ENCODE measurements at regions not wholly inside any gene's neighbourhood (a gene's known extent, or its start where the extent isn't known, plus 50 kb on each side); places are given as distances from the start of the nearest gene placed in this dataset.
"Not testable (repeated sequence)": the region's sequence is repeated elsewhere in the genome, so short reads cannot be mapped to it uniquely, and the experiment has no call there.

DNA sequence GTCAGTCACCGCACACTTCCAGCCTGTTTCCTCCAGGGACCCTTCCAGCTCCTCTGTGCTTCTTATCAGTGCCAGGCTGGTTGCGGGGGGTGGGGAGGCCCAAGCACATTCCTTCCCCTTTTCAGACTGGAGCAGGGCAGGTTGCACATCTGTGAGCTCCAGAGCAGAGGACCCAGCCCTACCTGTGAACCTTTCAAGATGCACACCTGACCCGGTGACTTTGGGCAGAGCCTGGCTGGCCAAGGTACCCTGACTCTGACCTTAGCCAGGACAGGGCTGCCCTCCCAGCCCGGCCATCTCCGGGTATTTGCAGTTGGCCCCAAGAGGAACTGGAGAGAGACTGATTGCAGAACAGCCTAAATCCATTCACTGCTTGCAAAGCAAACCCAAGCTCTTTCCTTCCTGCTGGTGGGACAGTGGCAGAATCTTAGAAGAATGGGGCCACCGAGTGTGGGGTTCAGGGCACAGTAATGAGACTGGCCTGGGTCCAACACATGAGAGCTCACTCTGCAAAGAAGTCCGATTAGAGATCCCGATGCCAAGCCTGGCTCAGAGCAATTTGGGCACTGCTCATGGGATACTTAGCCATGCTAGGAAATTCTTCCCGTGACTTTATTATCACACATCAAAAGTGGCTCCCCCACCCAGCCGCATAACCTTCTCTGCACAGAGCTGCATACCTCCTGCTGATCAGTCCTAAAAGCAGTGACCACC lies 64.7 kb upstream of the CCND1 start:
- Mint-ChIP-seq H3K4me1 (ENCODE audit: low read depth) (no peaks in the 10 kb centered on the region), H3K9me3 (no peaks in the 10 kb centered on the region), H3K27me3 (ENCODE audit: low read depth) (peaks cover 18% of the 10 kb centered on the region), H3K27ac (no peak overlapping the region), H3K36me3 (ENCODE audit: low read depth) (no peaks in the 10 kb centered on the region), H3K4me3 (no peak overlapping the region)
- DNase-seq (ENCODE audit: low spot score) = no peak

GRCh38 chr11:69578167-69578566 lies 62.8 kb upstream of the CCND1 start:
- Mint-ChIP-seq H3K36me3 (ENCODE audit: low read depth) (no peaks in the 10 kb centered on the region), H3K9me3 (no peaks in the 10 kb centered on the region), H3K27ac (no peak overlapping the region), H3K27me3 (ENCODE audit: low read depth) (peaks cover 18% of the 10 kb centered on the region), H3K4me1 (ENCODE audit: low read depth) (no peaks in the 10 kb centered on the region), H3K4me3 (no peak overlapping the region)
- DNase-seq (ENCODE audit: low spot score) = no peak

DNA sequence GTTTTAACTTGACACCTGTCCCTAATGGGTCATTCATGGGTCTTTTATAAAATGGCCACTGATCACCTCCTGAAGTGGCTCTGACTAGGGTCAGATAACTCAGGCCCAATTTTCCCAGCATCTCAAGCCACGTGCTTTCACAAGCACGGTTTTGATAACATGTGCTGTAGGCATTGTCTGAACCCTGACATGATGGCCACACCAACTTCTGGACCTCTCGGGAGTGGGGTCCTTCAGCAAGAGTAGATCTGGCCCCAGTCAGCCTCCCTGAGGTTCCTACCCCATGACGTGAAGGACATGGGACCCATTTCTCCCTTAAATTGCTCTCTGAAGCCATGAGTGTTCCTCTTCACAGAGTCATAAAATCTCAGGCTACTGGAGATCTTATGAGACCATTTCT lies 60.4 kb upstream of the CCND1 start:
- Mint-ChIP-seq H3K9me3 (no peaks in the 10 kb centered on the region), H3K27ac (no peak overlapping the region), H3K4me3 (no peak overlapping the region), H3K27me3 (ENCODE audit: low read depth) (peaks cover 13% of the 10 kb centered on the region), H3K4me1 (ENCODE audit: low read depth) (no peaks in the 10 kb centered on the region), H3K36me3 (ENCODE audit: low read depth) (no peaks in the 10 kb centered on the region)
- DNase-seq (ENCODE audit: low spot score) = no peak

DNA sequence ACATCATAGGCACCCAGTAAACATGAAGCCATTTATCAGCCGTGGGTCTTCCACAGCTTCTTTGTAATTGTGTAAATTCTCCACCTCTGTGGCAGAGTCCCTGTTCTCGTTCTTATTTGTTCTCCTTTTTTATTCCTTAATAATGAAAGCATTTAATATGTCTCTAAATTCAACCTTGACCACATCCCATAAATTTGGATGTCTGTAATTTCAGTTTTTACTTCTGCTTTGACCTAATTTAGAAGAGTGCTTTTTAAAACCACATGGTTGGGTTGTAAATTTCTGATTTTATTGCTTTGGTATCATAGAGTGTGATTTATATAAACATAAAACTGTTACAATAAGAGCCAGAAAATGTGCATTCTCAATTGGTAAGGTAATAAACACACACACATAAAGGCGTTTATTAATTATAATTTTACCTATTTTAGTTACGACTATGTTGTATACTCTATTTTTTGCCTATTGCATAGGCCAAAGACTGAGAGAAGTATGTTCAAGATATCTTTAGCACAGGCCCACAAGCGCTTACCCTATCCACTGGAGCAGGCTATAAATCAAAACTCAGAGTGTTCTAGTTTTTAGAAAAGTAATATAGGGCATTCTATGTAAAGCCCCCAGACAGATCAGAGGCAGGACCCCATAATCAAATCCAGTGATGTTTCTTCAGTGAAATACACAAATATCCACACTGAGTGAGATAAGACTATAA lies 58.0 kb upstream of the CCND1 start:
- H3K4me1 Mint-ChIP-seq (ENCODE audit: low read depth) = no peaks in the 10 kb centered on the region

DNA sequence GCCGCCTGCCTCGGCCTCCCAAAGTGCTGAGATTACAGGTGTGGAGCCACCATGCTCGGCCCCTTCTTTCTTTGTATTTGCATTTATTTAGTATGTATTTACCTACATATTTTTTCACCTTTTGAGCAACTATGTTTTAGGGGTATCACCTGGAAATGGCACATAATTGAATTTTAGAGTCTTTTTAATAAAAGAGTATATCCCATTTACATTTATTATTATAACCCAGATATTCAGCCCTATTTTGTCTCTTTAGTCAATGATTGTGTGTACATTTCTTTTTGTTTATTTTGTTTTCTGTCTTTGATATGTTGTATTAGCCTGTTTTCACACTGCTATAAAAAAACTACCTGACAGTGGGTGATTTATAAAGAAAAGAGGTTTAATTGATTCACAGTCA lies 56.8 kb upstream of the CCND1 start:
- Mint-ChIP-seq H3K9me3 (no peaks in the 10 kb centered on the region), H3K36me3 (ENCODE audit: low read depth) (no peaks in the 10 kb centered on the region), H3K27me3 (ENCODE audit: low read depth) (peaks cover 4% of the 10 kb centered on the region), H3K4me1 (ENCODE audit: low read depth) (no peaks in the 10 kb centered on the region), H3K27ac (no peak overlapping the region), H3K4me3 (no peak overlapping the region)
- DNase-seq (ENCODE audit: low spot score) = no peak

More for the DNA sequence above, 58.0 kb upstream of the CCND1 start:
- H3K27me3 Mint-ChIP-seq (ENCODE audit: low read depth) = peaks cover 2% of the 10 kb centered on the region
- H3K36me3 Mint-ChIP-seq (ENCODE audit: low read depth) = no peaks in the 10 kb centered on the region
- no peaks in the 10 kb centered on the region for H3K9me3 Mint-ChIP-seq
- no peak overlapping the region for H3K27ac Mint-ChIP-seq
- no peak for DNase-seq (ENCODE audit: low spot score)
- no peak overlapping the region for H3K4me3 Mint-ChIP-seq

DNA sequence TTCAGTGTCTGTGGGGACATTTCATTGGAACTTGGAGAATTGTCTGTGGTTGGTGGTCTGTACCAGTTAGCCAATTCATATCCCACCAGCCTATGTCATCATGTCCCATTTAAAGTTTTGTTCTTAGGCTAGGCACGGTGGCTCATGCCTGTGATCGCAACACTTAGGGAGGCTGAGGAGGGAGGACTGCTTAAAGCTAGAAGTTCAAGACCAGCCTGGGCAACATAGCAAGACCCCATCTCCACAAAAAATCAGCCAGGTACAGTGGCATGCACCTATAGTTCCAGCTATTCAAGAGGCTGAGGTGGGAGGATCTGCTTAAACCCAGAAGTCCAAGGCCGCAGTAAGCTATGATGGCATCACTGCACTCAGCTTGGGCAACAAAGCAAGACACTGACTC lies 55.6 kb upstream of the CCND1 start:
- no peaks in the 10 kb centered on the region for H3K9me3 Mint-ChIP-seq
- H3K4me3 Mint-ChIP-seq = no peak overlapping the region
- H3K27ac Mint-ChIP-seq = no peak overlapping the region
- no peaks in the 10 kb centered on the region for H3K36me3 Mint-ChIP-seq (ENCODE audit: low read depth)
- no peaks in the 10 kb centered on the region for H3K4me1 Mint-ChIP-seq (ENCODE audit: low read depth)
- peaks cover 4% of the 10 kb centered on the region for H3K27me3 Mint-ChIP-seq (ENCODE audit: low read depth)
- no peak for DNase-seq (ENCODE audit: low spot score)

DNA sequence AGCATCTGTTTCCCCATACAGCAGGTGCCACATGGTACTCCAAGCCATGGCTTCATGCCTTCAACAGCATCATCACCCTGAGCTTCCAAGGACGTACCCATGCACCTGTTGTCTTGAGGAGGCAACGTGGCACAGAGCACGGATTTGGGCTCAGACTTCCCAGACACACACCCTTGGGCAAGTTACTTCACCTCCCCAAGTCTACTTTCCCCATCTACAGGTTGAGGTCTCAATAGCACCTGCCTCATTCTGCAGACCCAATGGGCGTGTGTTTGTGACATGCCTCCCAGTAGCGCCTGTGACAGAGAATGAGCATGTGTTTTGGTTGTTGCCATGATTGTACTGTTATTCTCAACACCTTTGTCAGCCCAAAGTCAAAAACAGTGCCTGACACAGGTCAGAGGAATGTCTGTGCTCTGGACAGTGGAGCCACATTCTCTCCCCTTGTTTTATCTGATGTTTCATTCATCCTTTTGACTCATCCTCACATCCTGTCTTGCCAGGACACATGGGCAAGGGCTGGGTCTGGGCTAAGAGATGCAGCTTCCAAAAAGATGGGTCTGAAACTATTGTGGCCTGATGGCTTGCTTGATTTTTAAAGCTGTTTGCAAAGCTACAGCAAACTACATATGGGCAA lies 53.4 kb upstream of the CCND1 start:
- Mint-ChIP-seq H3K4me3 (no peak overlapping the region), H3K27ac (no peak overlapping the region), H3K36me3 (ENCODE audit: low read depth) (no peaks in the 10 kb centered on the region), H3K27me3 (ENCODE audit: low read depth) (peaks cover 2% of the 10 kb centered on the region), H3K4me1 (ENCODE audit: low read depth) (no peaks in the 10 kb centered on the region), H3K9me3 (no peaks in the 10 kb centered on the region)
- DNase-seq (ENCODE audit: low spot score) = no peak

DNA sequence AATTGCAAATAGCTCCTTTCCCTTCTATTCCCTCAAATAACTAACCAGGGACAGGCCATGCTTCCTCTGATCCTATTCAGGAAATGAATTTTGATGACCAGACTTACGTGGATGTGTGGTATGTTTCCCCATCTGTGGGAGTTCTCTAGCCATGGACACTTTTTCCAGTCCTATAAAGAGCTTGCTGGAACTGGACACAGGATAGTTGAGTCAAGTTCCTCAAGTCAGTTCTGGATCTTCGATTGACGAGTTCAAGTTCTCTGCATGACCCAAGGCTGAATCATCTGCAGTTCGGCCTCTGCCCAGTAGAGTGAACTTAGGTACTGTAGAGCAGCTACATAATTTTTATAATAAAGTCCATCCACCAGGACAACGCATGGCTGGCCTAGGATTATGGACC lies 52.7 kb upstream of the CCND1 start:
- Mint-ChIP-seq H3K27ac (no peak overlapping the region), H3K4me1 (ENCODE audit: low read depth) (no peaks in the 10 kb centered on the region), H3K4me3 (no peak overlapping the region), H3K9me3 (no peaks in the 10 kb centered on the region), H3K36me3 (ENCODE audit: low read depth) (no peaks in the 10 kb centered on the region), H3K27me3 (ENCODE audit: low read depth) (peaks cover 2% of the 10 kb centered on the region)
- no peak for DNase-seq (ENCODE audit: low spot score)

DNA sequence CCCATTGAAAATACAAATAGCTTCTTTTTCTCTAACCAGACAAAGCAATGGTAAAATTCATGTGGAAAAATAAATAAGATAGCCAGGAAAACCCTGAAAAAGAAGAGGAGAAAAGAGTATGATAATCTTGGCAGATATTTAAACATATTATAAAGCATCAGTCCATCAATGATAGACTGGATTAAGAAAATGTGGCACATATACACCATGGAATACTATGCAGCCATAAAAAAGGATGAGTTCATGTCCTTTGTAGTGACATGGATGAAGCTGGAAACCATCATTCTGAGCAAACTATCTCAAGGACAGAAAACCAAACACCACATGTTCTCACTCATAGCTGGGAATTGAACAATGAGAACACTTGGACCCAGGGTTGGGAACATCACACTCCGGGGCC lies 50.9 kb upstream of the CCND1 start:
- H3K4me3 Mint-ChIP-seq; H3K27me3 Mint-ChIP-seq (ENCODE audit: low read depth); H3K36me3 Mint-ChIP-seq (ENCODE audit: low read depth); H3K27ac Mint-ChIP-seq; H3K9me3 Mint-ChIP-seq; DNase-seq (ENCODE audit: low spot score); H3K4me1 Mint-ChIP-seq (ENCODE audit: low read depth): not testable (repeated sequence)

Measured in T-helper 2 cell treated with Interferon-gamma antibody and Interleukin-4, amounts not matched to agents 5 μg/mL and 100 μg/mL, for 36 hours (primary cell).